ENCODE measurements at regions not wholly inside any gene's neighbourhood (a gene's known extent, or its start where the extent isn't known, plus 50 kb on each side); places are given as distances from the start of the nearest gene placed in this dataset.

DNA sequence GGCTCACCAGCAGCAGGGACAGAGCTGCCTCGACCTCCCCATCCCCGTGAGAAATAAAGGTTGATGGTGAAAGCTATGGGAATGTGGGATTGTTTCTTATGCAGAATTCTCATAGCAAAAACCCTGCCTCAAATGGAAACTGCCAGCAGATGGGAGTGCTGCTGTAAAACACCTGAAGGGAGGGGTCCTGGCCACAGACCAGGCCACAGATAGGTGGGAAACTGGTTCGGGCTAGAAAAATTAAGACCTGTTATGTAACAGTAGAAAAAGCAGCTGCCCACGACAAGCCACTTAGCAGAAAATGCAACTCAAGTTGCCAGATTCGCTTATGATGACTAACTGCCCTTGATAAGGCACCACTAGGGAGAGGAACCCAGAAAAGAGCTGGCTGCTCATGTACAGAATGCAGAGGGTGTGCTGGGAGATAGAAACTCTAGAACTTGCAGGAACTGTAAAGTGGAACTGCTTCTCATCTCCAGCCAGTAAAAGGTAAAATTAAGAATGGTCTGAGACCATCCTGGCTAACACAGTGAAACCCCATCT is 114.5 kb upstream of the SALL3 start:
- TF ChIP-seq POLR2A (IDR thresholded peaks at IDR 0.05) (no peak), POLR2AphosphoS5 (IDR thresholded peaks at IDR 0.05) (no peak)
- TF ChIP-seq, protein P1, sequence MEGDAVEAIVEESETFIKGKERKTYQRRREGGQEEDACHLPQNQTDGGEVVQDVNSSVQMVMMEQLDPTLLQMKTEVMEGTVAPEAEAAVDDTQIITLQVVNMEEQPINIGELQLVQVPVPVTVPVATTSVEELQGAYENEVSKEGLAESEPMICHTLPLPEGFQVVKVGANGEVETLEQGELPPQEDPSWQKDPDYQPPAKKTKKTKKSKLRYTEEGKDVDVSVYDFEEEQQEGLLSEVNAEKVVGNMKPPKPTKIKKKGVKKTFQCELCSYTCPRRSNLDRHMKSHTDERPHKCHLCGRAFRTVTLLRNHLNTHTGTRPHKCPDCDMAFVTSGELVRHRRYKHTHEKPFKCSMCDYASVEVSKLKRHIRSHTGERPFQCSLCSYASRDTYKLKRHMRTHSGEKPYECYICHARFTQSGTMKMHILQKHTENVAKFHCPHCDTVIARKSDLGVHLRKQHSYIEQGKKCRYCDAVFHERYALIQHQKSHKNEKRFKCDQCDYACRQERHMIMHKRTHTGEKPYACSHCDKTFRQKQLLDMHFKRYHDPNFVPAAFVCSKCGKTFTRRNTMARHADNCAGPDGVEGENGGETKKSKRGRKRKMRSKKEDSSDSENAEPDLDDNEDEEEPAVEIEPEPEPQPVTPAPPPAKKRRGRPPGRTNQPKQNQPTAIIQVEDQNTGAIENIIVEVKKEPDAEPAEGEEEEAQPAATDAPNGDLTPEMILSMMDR (IDR thresholded peaks at IDR 0.05): no peak
